ENCODE measurements at regions not wholly inside any gene's neighbourhood (a gene's known extent, or its start where the extent isn't known, plus 50 kb on each side); places are given as distances from the start of the nearest gene placed in this dataset.

DNA sequence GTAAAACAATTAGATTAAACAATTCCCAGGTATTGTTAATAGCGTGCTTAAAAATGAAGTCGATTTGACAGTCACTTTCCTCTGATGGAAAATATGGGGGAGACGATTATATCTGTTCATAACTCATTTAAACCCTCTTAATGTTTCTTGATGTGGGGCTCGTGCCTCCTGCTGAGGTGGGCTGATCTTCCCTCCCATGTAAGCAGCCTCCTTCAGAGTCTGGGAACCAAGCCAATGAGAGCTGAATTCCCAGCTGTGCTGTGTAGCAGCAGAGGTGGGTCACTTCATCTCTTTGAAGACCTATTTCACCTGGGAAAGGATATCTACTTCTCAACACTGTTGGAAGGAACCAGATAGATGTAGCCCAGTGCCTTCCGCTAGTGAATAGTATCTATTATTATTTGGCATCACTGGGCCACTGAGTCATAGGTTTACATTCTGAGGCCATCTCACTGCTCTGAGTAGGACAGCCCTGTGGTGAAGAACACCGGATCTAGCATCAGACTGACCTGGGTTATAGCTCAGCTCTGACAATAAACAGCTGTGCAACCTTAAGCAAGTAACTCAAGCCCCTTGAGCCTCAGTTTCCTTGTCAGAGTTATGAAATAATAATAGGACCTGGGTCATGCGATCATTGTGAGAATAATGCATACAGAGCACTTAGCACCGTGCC is 85.3 kb upstream of the C16orf82 start:
- Histone ChIP-seq H3K4me2 (ENCODE audit: low read length) (no peak overlapping the region), H3K4me3 (replicated peaks in 1 of 2; ENCODE audit: low read depth in 1 of 2, low read length in 2 of 2) (no peak overlapping the region), H3K9ac (ENCODE audit: low read length) (no peak overlapping the region), H3K27ac (ENCODE audit: low read depth, low read length) (no peak overlapping the region), H3K9me3 (ENCODE audit: control insufficient read depth in 1 of 2, insufficient read depth in 1 of 2, low read depth in 1 of 2, low read length in 2 of 2) (no peaks in the 10 kb centered on the region), H3K9me2 (ENCODE audit: insufficient read depth) (no peaks in the 10 kb centered on the region), H3K4me1 (ENCODE audit: control insufficient read depth in 1 of 2, insufficient read depth in 2 of 2, low read length in 2 of 2) (no peaks in the 10 kb centered on the region), H3K36me3 (ENCODE audit: control insufficient read depth in 1 of 2, insufficient read depth in 2 of 2, low read length in 2 of 2) (no peaks in the 10 kb centered on the region), H4K20me1 (ENCODE audit: insufficient read depth) (no peaks in the 10 kb centered on the region), H3K27me3 (ENCODE audit: insufficient read depth, low read length) (no peaks in the 10 kb centered on the region; the same call in 1 of the 2 replicates), H3K79me2 (ENCODE audit: insufficient read depth, low read length) (no peaks in the 10 kb centered on the region), H2AFZ (ENCODE audit: low read depth, low read length, poor library complexity, severe bottlenecking) (no peak overlapping the region)
- DNase-seq (ENCODE audit: low read depth, low spot score) (no peak), ATAC-seq (no peak)
- ChIA-PET POLR2A (no interaction called here), CTCF (interaction anchor here (0.8 kb wide), 1 partner anchor 12 kb away, joined by 3 read pairs; no protein-coding TSS in a partner anchor), RAD21 (ENCODE audit: low non-redundant PET in 1 of 2, low total read pairs in 2 of 2, uncharacterized antibody in 2 of 2, unreplicated experiment in 2 of 2) (no interaction called here)
- TF ChIP-seq SRF (IDR thresholded peaks at IDR 0.05; ENCODE audit: low read depth) (no peak), JUND (IDR thresholded peaks at IDR 0.05) (no peak), EZH2 (IDR thresholded peaks at IDR 0.05) (no peak)
- TF ChIP-seq, protein P1, sequence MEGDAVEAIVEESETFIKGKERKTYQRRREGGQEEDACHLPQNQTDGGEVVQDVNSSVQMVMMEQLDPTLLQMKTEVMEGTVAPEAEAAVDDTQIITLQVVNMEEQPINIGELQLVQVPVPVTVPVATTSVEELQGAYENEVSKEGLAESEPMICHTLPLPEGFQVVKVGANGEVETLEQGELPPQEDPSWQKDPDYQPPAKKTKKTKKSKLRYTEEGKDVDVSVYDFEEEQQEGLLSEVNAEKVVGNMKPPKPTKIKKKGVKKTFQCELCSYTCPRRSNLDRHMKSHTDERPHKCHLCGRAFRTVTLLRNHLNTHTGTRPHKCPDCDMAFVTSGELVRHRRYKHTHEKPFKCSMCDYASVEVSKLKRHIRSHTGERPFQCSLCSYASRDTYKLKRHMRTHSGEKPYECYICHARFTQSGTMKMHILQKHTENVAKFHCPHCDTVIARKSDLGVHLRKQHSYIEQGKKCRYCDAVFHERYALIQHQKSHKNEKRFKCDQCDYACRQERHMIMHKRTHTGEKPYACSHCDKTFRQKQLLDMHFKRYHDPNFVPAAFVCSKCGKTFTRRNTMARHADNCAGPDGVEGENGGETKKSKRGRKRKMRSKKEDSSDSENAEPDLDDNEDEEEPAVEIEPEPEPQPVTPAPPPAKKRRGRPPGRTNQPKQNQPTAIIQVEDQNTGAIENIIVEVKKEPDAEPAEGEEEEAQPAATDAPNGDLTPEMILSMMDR (IDR thresholded peaks at IDR 0.05 in 2 of 3, conservative IDR thresholded peaks at IDR 0.05 in 1 of 3; ENCODE audit: borderline replicate concordance in 1 of 3, insufficient read depth in 1 of 3, low read depth in 2 of 3, low read length in 2 of 3), result no peak
- no TSS peak for BruUV-seq (replicated peaks)
- intact Hi-C loops (cut with micrococcal nuclease), result no loop called here

DNA sequence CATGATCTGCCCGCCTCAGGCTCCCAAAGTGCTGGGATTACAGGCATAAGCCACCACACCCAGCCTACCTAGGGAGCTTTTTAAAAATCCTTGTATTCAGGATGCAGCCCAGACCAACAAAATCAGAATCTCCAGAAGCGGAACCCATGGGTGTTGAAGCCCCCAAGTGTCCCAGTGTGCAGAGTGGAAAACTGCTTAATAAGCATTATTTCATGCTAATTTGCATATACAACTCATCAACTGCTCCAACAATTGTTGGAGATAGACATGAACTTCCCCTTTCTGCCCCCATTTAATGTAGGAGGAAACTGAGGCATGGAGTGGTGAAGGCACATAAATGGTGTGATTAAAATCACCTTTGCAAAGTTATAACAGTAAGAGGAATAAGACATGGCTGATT is 84.3 kb upstream of the C16orf82 start:
- H3K4me1 ChIP-seq (ENCODE audit: control insufficient read depth in 1 of 2, insufficient read depth in 2 of 2, low read length in 2 of 2), result no peaks in the 10 kb centered on the region
- no peaks in the 10 kb centered on the region for H4K20me1 ChIP-seq (ENCODE audit: insufficient read depth)
- no peak overlapping the region for H2AFZ ChIP-seq (ENCODE audit: low read depth, low read length, poor library complexity, severe bottlenecking)
- H3K36me3 ChIP-seq (ENCODE audit: control insufficient read depth in 1 of 2, insufficient read depth in 2 of 2, low read length in 2 of 2), result no peaks in the 10 kb centered on the region
- no peaks in the 10 kb centered on the region for H3K79me2 ChIP-seq (ENCODE audit: insufficient read depth, low read length)
- POLR2A ChIA-PET, result no interaction called here
- no peak overlapping the region for H3K27ac ChIP-seq (ENCODE audit: low read depth, low read length)
- RAD21 ChIA-PET (ENCODE audit: low non-redundant PET in 1 of 2, low total read pairs in 2 of 2, uncharacterized antibody in 2 of 2, unreplicated experiment in 2 of 2), result no interaction called here
- no peak overlapping the region for H3K9ac ChIP-seq (ENCODE audit: low read length)
- no peak overlapping the region for H3K4me2 ChIP-seq (ENCODE audit: low read length)
- H3K4me3 ChIP-seq (replicated peaks in 1 of 2; ENCODE audit: low read depth in 1 of 2, low read length in 2 of 2), result no peak overlapping the region
- H3K9me3 ChIP-seq (ENCODE audit: control insufficient read depth in 1 of 2, insufficient read depth in 1 of 2, low read depth in 1 of 2, low read length in 2 of 2), result no peaks in the 10 kb centered on the region
- H3K9me2 ChIP-seq (ENCODE audit: insufficient read depth), result no peaks in the 10 kb centered on the region
- intact Hi-C loops (cut with micrococcal nuclease), result no loop called here
- CTCF ChIA-PET, result interaction anchor here (0.8 kb wide), 1 partner anchor 11 kb away, joined by 3 read pairs; no protein-coding TSS in a partner anchor
- no peak for TF ChIP-seq TCF7L2 (IDR thresholded peaks at IDR 0.05; ENCODE audit: borderline replicate concordance, extremely low read depth, insufficient read depth, insufficient read length)
- TF ChIP-seq, protein P1 (IDR thresholded peaks at IDR 0.05 in 2 of 3, conservative IDR thresholded peaks at IDR 0.05 in 1 of 3; ENCODE audit: borderline replicate concordance in 1 of 3, insufficient read depth in 1 of 3, low read depth in 2 of 3, low read length in 2 of 3), result no peak
- no peak for TF ChIP-seq CEBPB (IDR thresholded peaks at IDR 0.05; ENCODE audit: low read depth)
- TF ChIP-seq POLR2AphosphoS5 (IDR thresholded peaks at IDR 0.05; ENCODE audit: low read depth, low read length), result no peak
- TF ChIP-seq ZFX (IDR thresholded peaks at IDR 0.05), result no peak
- no peak for TF ChIP-seq FOSL1 (IDR thresholded peaks at IDR 0.05; ENCODE audit: low read depth)
- no peak for TF ChIP-seq ELF1 (IDR thresholded peaks at IDR 0.05; ENCODE audit: borderline replicate concordance, low read depth)
- TF ChIP-seq, protein P2, sequence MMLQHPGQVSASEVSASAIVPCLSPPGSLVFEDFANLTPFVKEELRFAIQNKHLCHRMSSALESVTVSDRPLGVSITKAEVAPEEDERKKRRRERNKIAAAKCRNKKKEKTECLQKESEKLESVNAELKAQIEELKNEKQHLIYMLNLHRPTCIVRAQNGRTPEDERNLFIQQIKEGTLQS (IDR thresholded peaks at IDR 0.05), result no peak
- DNase-seq (ENCODE audit: low read depth, low spot score) (no peak), ATAC-seq (no peak)
- BruUV-seq (replicated peaks), result no TSS peak
- peaks cover 4% of the 10 kb centered on the region; the same call in 1 of the 2 replicates for H3K27me3 ChIP-seq (ENCODE audit: insufficient read depth, low read length)
